GM12878 (cell line): ENCODE measurements at regions not wholly inside any gene's neighbourhood (a gene's known extent, or its start where the extent isn't known, plus 50 kb on each side); places are given as distances from the start of the nearest gene placed in this dataset.

Source experiments
- ATAC-seq: fragments of 200-7000 bp; cut with Tn5 transposase; 3 replicates; pipeline ENCODE4 v1.9.1; 2020; ENCODE audit warnings: mild to moderate bottlenecking, moderate library complexity
- BruUV-seq: library from RNA; stranded (reverse); fragments of 400-500 nt; replicated peaks from 2 replicates; lab custom pipeline; 2021; lab: Mats Ljungman, UMichigan
- CTCF ChIA-PET: fragments of 300-600 bp; sonication (Branson Sonifier 250); formaldehyde crosslinking; extraction: SDS; loops from one replicate; lab custom pipeline; 2021; ENCODE audit warnings: inconsistent platforms; lab: Yijun Ruan, JAX
- POLR2A ChIA-PET: fragments of 350-600 bp; formaldehyde crosslinking; extraction: SDS; loops from one replicate; lab custom pipeline; 2021; ENCODE audit warnings: inconsistent platforms; lab: Charles Lee
- RAD21 ChIA-PET: fragments of 300-600 bp; sonication (Branson Sonifier 250); formaldehyde crosslinking; loops from one replicate; lab custom pipeline; 2023; ENCODE audit warnings: antibody characterized with exemption; ENCODE audit not compliant: unreplicated experiment; lab: Charles Lee
- SMC1A ChIA-PET: fragments of 300-600 bp; sonication (Branson Sonifier 250); formaldehyde crosslinking; loops from one replicate; lab custom pipeline; 2023; ENCODE audit not compliant: unreplicated experiment, uncharacterized antibody; lab: Charles Lee
- DNase-seq: peaks from one replicate; pipeline ENCODE4 v3.0.0-alpha.2; 2011; ENCODE audit warnings: low read depth, low spot score
- FAIRE-seq: peaks from 3 replicates; lab custom pipeline; 2011; peaks lifted over from hg19 to GRCh38; lab: Jason Lieb, UNC
- H2AFZ ChIP-seq: 2 replicates; pipeline ENCODE4 v1.6.0; 2011; ENCODE audit warnings: low read depth, low read length, control low read depth; ENCODE audit not compliant: control insufficient read depth
- H3K27ac ChIP-seq: 2 replicates; pipeline ENCODE4 v1.5.1; 2011; ENCODE audit warnings: control low read depth; ENCODE audit not compliant: control insufficient read depth, insufficient read depth
- H3K27me3 ChIP-seq, 2 experiments: replicated peaks in 1 of 2; 2 replicates each; pipeline versions ENCODE4 v1.6.0 to v1.6.1; 2011; ENCODE audit warnings: low read length in 1 of 2; ENCODE audit not compliant: control insufficient read depth in 2 of 2, insufficient read depth in 2 of 2
- H3K36me3 ChIP-seq, 2 experiments: 2 replicates each; pipeline ENCODE4 v1.5.1; 2011; ENCODE audit warnings: low read length in 1 of 2; ENCODE audit not compliant: control insufficient read depth in 2 of 2, insufficient read depth in 2 of 2
- H3K4me1 ChIP-seq: 2 replicates; pipeline ENCODE4 v1.6.1; 2011; ENCODE audit warnings: mild to moderate bottlenecking, low read length, moderate library complexity, mixed read lengths; ENCODE audit not compliant: control insufficient read depth, insufficient read depth
- H3K4me2 ChIP-seq: 2 replicates; pipeline ENCODE4 v1.6.0; 2011; ENCODE audit warnings: control low read depth; ENCODE audit not compliant: control insufficient read depth, insufficient read depth
- H3K4me3 ChIP-seq: fragments of 200-600 bp; sonication (generic); 2 replicates; pipeline ENCODE4 v1.5.1; 2016
- H3K79me2 ChIP-seq: 2 replicates; pipeline ENCODE4 v1.6.0; 2011; ENCODE audit warnings: low read length; ENCODE audit not compliant: control insufficient read depth, insufficient read depth
- H3K9ac ChIP-seq: 2 replicates; pipeline ENCODE4 v1.8.0; 2011; ENCODE audit warnings: low read length, control low read depth, mixed read lengths; ENCODE audit not compliant: control insufficient read depth, insufficient read depth
- H3K9me3 ChIP-seq: replicated peaks from 3 replicates; pipeline ENCODE4 v1.5.1; 2011; ENCODE audit warnings: mild to moderate bottlenecking, low read length; ENCODE audit not compliant: control insufficient read depth, insufficient read depth
- H4K20me1 ChIP-seq: 2 replicates; pipeline ENCODE4 v1.6.0; 2011; ENCODE audit not compliant: control insufficient read depth, insufficient read depth
- CREM ChIP-seq: IDR thresholded peaks from 2 replicates; pipeline ENCODE4 v1.6.1; 2014; ENCODE audit warnings: antibody characterized with exemption, low read depth
- GATAD2B ChIP-seq: fragments of 450-650 bp; conservative IDR thresholded peaks from 2 replicates; pipeline ENCODE4 v1.6.1; 2017; ENCODE audit warnings: low read depth, mild to moderate bottlenecking, moderate library complexity
- KDM1A ChIP-seq: fragments of 200-600 bp; sonication (generic); IDR thresholded peaks from 2 replicates; pipeline ENCODE4 v1.6.1; 2016; ENCODE audit warnings: borderline replicate concordance
- KLF5 ChIP-seq: fragments of 450-650 bp; IDR thresholded peaks from 2 replicates; pipeline ENCODE4 v1.6.1; 2014; ENCODE audit warnings: mild to moderate bottlenecking; ENCODE audit not compliant: partially characterized antibody
- LARP7 ChIP-seq: fragments of 450-650 bp; IDR thresholded peaks from 2 replicates; pipeline ENCODE4 v1.6.1; 2017; ENCODE audit warnings: mild to moderate bottlenecking
- MTA2 ChIP-seq: fragments of 450-650 bp; IDR thresholded peaks from 2 replicates; pipeline ENCODE4 v1.6.1; 2016; ENCODE audit warnings: low read depth, mild to moderate bottlenecking, moderate library complexity
- MTA3 ChIP-seq: IDR thresholded peaks from 2 replicates; pipeline ENCODE4 v1.6.1; 2012; ENCODE audit warnings: low read length, inconsistent platforms, borderline replicate concordance
- NR2C1 ChIP-seq: fragments of 450-650 bp; IDR thresholded peaks from 2 replicates; pipeline ENCODE4 v1.6.1; 2017; ENCODE audit warnings: antibody characterized with exemption, mild to moderate bottlenecking, moderate library complexity
- NR2F1 ChIP-seq: fragments of 450-650 bp; conservative IDR thresholded peaks from 2 replicates; pipeline ENCODE4 v1.6.1; 2017; ENCODE audit warnings: mild to moderate bottlenecking
- PAX8 ChIP-seq: fragments of 450-650 bp; IDR thresholded peaks from 2 replicates; pipeline ENCODE4 v1.6.1; 2017; ENCODE audit warnings: mild to moderate bottlenecking, moderate library complexity
- POLR2AphosphoS2 ChIP-seq: IDR thresholded peaks from 2 replicates; pipeline ENCODE4 v1.6.1; 2011; ENCODE audit warnings: low read depth, mild to moderate bottlenecking, low read length, improper control_type of control experiment, moderate library complexity
- SIX5 ChIP-seq: IDR thresholded peaks from 2 replicates; pipeline ENCODE4 v1.6.1; 2011; ENCODE audit warnings: mild to moderate bottlenecking, low read depth, low read length, moderate library complexity; ENCODE audit not compliant: severe bottlenecking
- SMAD1 ChIP-seq: fragments of 450-650 bp; IDR thresholded peaks from 2 replicates; pipeline ENCODE4 v1.6.1; 2018; ENCODE audit warnings: mild to moderate bottlenecking, low read depth; ENCODE audit not compliant: partially characterized antibody
- SPI1 ChIP-seq: IDR thresholded peaks from 2 replicates; pipeline ENCODE4 v1.6.1; 2011; ENCODE audit warnings: low read depth, mild to moderate bottlenecking, low read length, moderate library complexity, borderline replicate concordance; ENCODE audit not compliant: insufficient read depth
- TARDBP ChIP-seq: IDR thresholded peaks from 2 replicates; pipeline ENCODE4 v1.6.1; 2016; ENCODE audit warnings: borderline replicate concordance
- TBL1XR1 ChIP-seq: IDR thresholded peaks from 2 replicates; pipeline ENCODE4 v1.6.1; 2012; ENCODE audit warnings: low read depth, low read length, improper control_type of control experiment
- YBX1 ChIP-seq: fragments of 450-650 bp; IDR thresholded peaks from 2 replicates; pipeline ENCODE4 v1.6.1; 2016; ENCODE audit warnings: antibody characterized with exemption
- WGBS: methylation state at CpG from one replicate; pipeline ENCODE4 v1.1.6; 2016; ENCODE audit warnings: low lambda C conversion rate; ENCODE audit not compliant: insufficient replicate concordance, insufficient coverage; ENCODE audit errors: missing lambda C conversion rate; 5-methylcytosine and 5-hydroxymethylcytosine counted together
- in situ Hi-C: fragments of 300-500 bp; cut with MboI; formaldehyde crosslinking; loops from 9 replicates; pipeline ENCODE4 v1.14.3; 2018; ENCODE audit warnings: mixed read lengths
- intact Hi-C: fragments of 100-400 bp; cut with micrococcal nuclease; formaldehyde crosslinking; loops from one replicate; pipeline ENCODE4 v1.14.2; 2022; ENCODE audit not compliant: unreplicated experiment
- TF ChIP-seq, protein P1 (sequence below): IDR thresholded peaks from 2 replicates; pipeline ENCODE4 v1.6.1; 2012; ENCODE audit warnings: low read length, inconsistent platforms
- TF ChIP-seq, protein P2 (sequence below): fragments of 450-650 bp; IDR thresholded peaks from 2 replicates; pipeline ENCODE4 v1.6.1; 2017; ENCODE audit warnings: borderline replicate concordance
- TF ChIP-seq, protein P3 (sequence below): fragments of 450-650 bp; formaldehyde crosslinking; IDR thresholded peaks from 2 replicates; pipeline ENCODE4 v1.5.0; 2022; ENCODE audit warnings: mild to moderate bottlenecking, missing genetic modification characterization

GRCh38 chr5:106092455-106092854, 1578.3 kb downstream of the EFNA5 start:
- no peak overlapping the region for H3K4me3 ChIP-seq
- no peaks in the 10 kb centered on the region for H3K4me1 ChIP-seq
- no peak overlapping the region for H2AFZ ChIP-seq
- in situ Hi-C loops, result no loop called here
- H3K4me2 ChIP-seq, result no peak overlapping the region
- DNase-seq (no peak), FAIRE-seq (no peak), ATAC-seq (no peak)
- no peaks in the 10 kb centered on the region for H3K79me2 ChIP-seq
- no peaks in the 10 kb centered on the region for H3K36me3 ChIP-seq
- H3K27me3 ChIP-seq, result no peaks in the 10 kb centered on the region
- H3K9me3 ChIP-seq, result no peaks in the 10 kb centered on the region
- ChIA-PET POLR2A (no interaction called here), RAD21 (no interaction called here), CTCF (no interaction called here), SMC1A (no interaction called here)
- TF ChIP-seq NR2F1 (no peak), NR2C1 (no peak), SPI1 (no peak), GATAD2B (no peak), TBL1XR1 (no peak), MTA2 (no peak), SMAD1 (no peak), KDM1A (no peak), PAX8 (no peak), YBX1 (no peak), LARP7 (no peak), MTA3 (no peak), KLF5 (no peak), POLR2AphosphoS2 (no peak), SIX5 (no peak), TARDBP (no peak), CREM (no peak)
- TF ChIP-seq, protein P1, sequence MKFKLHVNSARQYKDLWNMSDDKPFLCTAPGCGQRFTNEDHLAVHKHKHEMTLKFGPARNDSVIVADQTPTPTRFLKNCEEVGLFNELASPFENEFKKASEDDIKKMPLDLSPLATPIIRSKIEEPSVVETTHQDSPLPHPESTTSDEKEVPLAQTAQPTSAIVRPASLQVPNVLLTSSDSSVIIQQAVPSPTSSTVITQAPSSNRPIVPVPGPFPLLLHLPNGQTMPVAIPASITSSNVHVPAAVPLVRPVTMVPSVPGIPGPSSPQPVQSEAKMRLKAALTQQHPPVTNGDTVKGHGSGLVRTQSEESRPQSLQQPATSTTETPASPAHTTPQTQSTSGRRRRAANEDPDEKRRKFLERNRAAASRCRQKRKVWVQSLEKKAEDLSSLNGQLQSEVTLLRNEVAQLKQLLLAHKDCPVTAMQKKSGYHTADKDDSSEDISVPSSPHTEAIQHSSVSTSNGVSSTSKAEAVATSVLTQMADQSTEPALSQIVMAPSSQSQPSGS, result no peak
- TF ChIP-seq, protein P2, sequence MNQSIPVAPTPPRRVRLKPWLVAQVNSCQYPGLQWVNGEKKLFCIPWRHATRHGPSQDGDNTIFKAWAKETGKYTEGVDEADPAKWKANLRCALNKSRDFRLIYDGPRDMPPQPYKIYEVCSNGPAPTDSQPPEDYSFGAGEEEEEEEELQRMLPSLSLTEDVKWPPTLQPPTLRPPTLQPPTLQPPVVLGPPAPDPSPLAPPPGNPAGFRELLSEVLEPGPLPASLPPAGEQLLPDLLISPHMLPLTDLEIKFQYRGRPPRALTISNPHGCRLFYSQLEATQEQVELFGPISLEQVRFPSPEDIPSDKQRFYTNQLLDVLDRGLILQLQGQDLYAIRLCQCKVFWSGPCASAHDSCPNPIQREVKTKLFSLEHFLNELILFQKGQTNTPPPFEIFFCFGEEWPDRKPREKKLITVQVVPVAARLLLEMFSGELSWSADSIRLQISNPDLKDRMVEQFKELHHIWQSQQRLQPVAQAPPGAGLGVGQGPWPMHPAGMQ, result no peak
- TF ChIP-seq, protein P3, sequence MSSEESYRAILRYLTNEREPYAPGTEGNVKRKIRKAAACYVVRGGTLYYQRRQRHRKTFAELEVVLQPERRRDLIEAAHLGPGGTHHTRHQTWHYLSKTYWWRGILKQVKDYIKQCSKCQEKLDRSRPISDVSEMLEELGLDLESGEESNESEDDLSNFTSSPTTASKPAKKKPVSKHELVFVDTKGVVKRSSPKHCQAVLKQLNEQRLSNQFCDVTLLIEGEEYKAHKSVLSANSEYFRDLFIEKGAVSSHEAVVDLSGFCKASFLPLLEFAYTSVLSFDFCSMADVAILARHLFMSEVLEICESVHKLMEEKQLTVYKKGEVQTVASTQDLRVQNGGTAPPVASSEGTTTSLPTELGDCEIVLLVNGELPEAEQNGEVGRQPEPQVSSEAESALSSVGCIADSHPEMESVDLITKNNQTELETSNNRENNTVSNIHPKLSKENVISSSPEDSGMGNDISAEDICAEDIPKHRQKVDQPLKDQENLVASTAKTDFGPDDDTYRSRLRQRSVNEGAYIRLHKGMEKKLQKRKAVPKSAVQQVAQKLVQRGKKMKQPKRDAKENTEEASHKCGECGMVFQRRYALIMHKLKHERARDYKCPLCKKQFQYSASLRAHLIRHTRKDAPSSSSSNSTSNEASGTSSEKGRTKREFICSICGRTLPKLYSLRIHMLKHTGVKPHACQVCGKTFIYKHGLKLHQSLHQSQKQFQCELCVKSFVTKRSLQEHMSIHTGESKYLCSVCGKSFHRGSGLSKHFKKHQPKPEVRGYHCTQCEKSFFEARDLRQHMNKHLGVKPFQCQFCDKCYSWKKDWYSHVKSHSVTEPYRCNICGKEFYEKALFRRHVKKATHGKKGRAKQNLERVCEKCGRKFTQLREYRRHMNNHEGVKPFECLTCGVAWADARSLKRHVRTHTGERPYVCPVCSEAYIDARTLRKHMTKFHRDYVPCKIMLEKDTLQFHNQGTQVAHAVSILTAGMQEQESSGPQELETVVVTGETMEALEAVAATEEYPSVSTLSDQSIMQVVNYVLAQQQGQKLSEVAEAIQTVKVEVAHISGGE (CRISPR knock-in tag), result no peak
- H3K27ac ChIP-seq, result no peak overlapping the region
- no peaks in the 10 kb centered on the region for H4K20me1 ChIP-seq
- H3K9ac ChIP-seq, result no peak overlapping the region
- BruUV-seq, result no TSS peak
- 0% methylated on average over 1 of the region's 1 CpG for WGBS
- intact Hi-C loops, result no loop called here
